Body of pancreas (tissue), 4 donors: ENCODE measurements at regions not wholly inside any gene's neighbourhood (a gene's known extent, or its start where the extent isn't known, plus 50 kb on each side); places are given as distances from the start of the nearest gene placed in this dataset.

Experiments used
- CTCF ChIP-seq, 7 experiments: fragments of 450-650 bp in 4 of 7; fragments of 200-600 bp in 3 of 7; sonication (generic) in 3 of 7; IDR thresholded peaks; one replicate each; pipeline ENCODE4 v1.5.1; 2016 to 2019; ENCODE audit warnings: antibody characterized with exemption in 7 of 7
- POLR2A ChIP-seq, 3 donors: fragments of 450-650 bp; IDR thresholded peaks; one replicate each; pipeline ENCODE4 v1.6.1; 2016; ENCODE audit warnings: antibody characterized with exemption in 3 of 3, mild to moderate bottlenecking in 2 of 3

GRCh38 chr2:142757111-142757510 lies 120.4 kb upstream of the KYNU start:
- TF ChIP-seq POLR2A (IDR thresholded peaks at IDR 0.05): no peak
- no peak for TF ChIP-seq CTCF (IDR thresholded peaks at IDR 0.05)
